IPS-15b (cell line): ENCODE measurements at regions not wholly inside any gene's neighbourhood (a gene's known extent, or its start where the extent isn't known, plus 50 kb on each side); places are given as distances from the start of the nearest gene placed in this dataset.

Source experiments
- H3K27me3 ChIP-seq: one replicate; pipeline ENCODE4 v1.6.1; 2013; ENCODE audit warnings: low read length; ENCODE audit not compliant: control insufficient read depth, insufficient read depth
- H3K36me3 ChIP-seq: one replicate; pipeline ENCODE4 v1.6.1; 2013; ENCODE audit warnings: low read length; ENCODE audit not compliant: control insufficient read depth, insufficient read depth
- H3K4me1 ChIP-seq: one replicate; pipeline ENCODE4 v1.6.1; 2013; ENCODE audit warnings: mild to moderate bottlenecking, low read length; ENCODE audit not compliant: control insufficient read depth, insufficient read depth
- H3K4me3 ChIP-seq: one replicate; pipeline ENCODE4 v1.5.1; 2013; ENCODE audit warnings: low read depth, low read length
- H3K9ac ChIP-seq: one replicate; pipeline ENCODE4 v1.6.1; 2013; ENCODE audit warnings: low read depth, mild to moderate bottlenecking, low read length
- H3K9me3 ChIP-seq: one replicate; pipeline ENCODE4 v1.6.1; 2013; ENCODE audit warnings: mild to moderate bottlenecking, low read length; ENCODE audit not compliant: control insufficient read depth, insufficient read depth

GRCh38 chr5:120073722-120074121 lies 390.4 kb upstream of the PRR16 start:
- Histone ChIP-seq H3K9ac (no peak overlapping the region), H3K9me3 (no peaks in the 10 kb centered on the region), H3K36me3 (no peaks in the 10 kb centered on the region), H3K4me3 (no peak overlapping the region), H3K27me3 (no peaks in the 10 kb centered on the region), H3K4me1 (no peaks in the 10 kb centered on the region)

- no peak overlapping the region for H3K4me3 ChIP-seq
- H3K36me3 ChIP-seq, result no peaks in the 10 kb centered on the region
- no peaks in the 10 kb centered on the region for H3K4me1 ChIP-seq
- H3K9me3 ChIP-seq, result no peaks in the 10 kb centered on the region
- no peak overlapping the region for H3K9ac ChIP-seq
- no peaks in the 10 kb centered on the region for H3K27me3 ChIP-seq
Measured at GRCh38 chr5:120080781-120081180, 383.3 kb upstream of the PRR16 start.

- H3K9me3 ChIP-seq, result no peaks in the 10 kb centered on the region
- no peaks in the 10 kb centered on the region for H3K36me3 ChIP-seq
- no peak overlapping the region for H3K9ac ChIP-seq
- H3K27me3 ChIP-seq, result no peaks in the 10 kb centered on the region
- H3K4me3 ChIP-seq, result no peak overlapping the region
- no peaks in the 10 kb centered on the region for H3K4me1 ChIP-seq
Measured at GRCh38 chr5:120082316-120083068, 381.6 kb upstream of the PRR16 start.

GRCh38 chr5:120083851-120084542 lies 380.1 kb upstream of the PRR16 start:
- H3K36me3 ChIP-seq, result no peaks in the 10 kb centered on the region
- H3K9ac ChIP-seq, result no peak overlapping the region
- no peak overlapping the region for H3K4me3 ChIP-seq
- H3K4me1 ChIP-seq, result no peaks in the 10 kb centered on the region
- H3K27me3 ChIP-seq, result no peaks in the 10 kb centered on the region
- H3K9me3 ChIP-seq, result no peaks in the 10 kb centered on the region

GRCh38 chr5:120084543-120084870 lies 379.6 kb upstream of the PRR16 start:
- H3K9me3 ChIP-seq, result no peaks in the 10 kb centered on the region
- H3K36me3 ChIP-seq, result no peaks in the 10 kb centered on the region
- no peaks in the 10 kb centered on the region for H3K4me1 ChIP-seq
- no peak overlapping the region for H3K9ac ChIP-seq
- no peak overlapping the region for H3K4me3 ChIP-seq
- no peaks in the 10 kb centered on the region for H3K27me3 ChIP-seq

- no peaks in the 10 kb centered on the region for H3K27me3 ChIP-seq
- no peaks in the 10 kb centered on the region for H3K36me3 ChIP-seq
- H3K9ac ChIP-seq, result no peak overlapping the region
- no peaks in the 10 kb centered on the region for H3K9me3 ChIP-seq
- no peaks in the 10 kb centered on the region for H3K4me1 ChIP-seq
- no peak overlapping the region for H3K4me3 ChIP-seq
Measured at GRCh38 chr5:120086081-120086480, 378.0 kb upstream of the PRR16 start.

- H3K4me1 ChIP-seq, result no peaks in the 10 kb centered on the region
- no peak overlapping the region for H3K4me3 ChIP-seq
- no peaks in the 10 kb centered on the region for H3K9me3 ChIP-seq
- H3K27me3 ChIP-seq, result no peaks in the 10 kb centered on the region
- no peak overlapping the region for H3K9ac ChIP-seq
- no peaks in the 10 kb centered on the region for H3K36me3 ChIP-seq
Measured at GRCh38 chr5:120088412-120088811, 375.7 kb upstream of the PRR16 start.

- Histone ChIP-seq H3K9ac (no peak overlapping the region), H3K9me3 (no peaks in the 10 kb centered on the region), H3K27me3 (no peaks in the 10 kb centered on the region), H3K36me3 (no peaks in the 10 kb centered on the region), H3K4me3 (no peak overlapping the region), H3K4me1 (no peaks in the 10 kb centered on the region)
Measured at GRCh38 chr5:120088836-120089235, 375.3 kb upstream of the PRR16 start.

GRCh38 chr5:120091376-120091948 lies 372.6 kb upstream of the PRR16 start:
- Histone ChIP-seq H3K27me3 (no peaks in the 10 kb centered on the region), H3K9me3 (no peaks in the 10 kb centered on the region), H3K9ac (no peak overlapping the region), H3K36me3 (no peaks in the 10 kb centered on the region), H3K4me1 (no peaks in the 10 kb centered on the region), H3K4me3 (no peak overlapping the region)

- Histone ChIP-seq H3K4me3 (no peak overlapping the region), H3K27me3 (no peaks in the 10 kb centered on the region), H3K36me3 (no peaks in the 10 kb centered on the region), H3K4me1 (no peaks in the 10 kb centered on the region), H3K9ac (no peak overlapping the region), H3K9me3 (no peaks in the 10 kb centered on the region)
Measured at GRCh38 chr5:120092649-120093048, 371.5 kb upstream of the PRR16 start.

- no peaks in the 10 kb centered on the region for H3K36me3 ChIP-seq
- H3K4me3 ChIP-seq, result no peak overlapping the region
- H3K9me3 ChIP-seq, result no peaks in the 10 kb centered on the region
- H3K27me3 ChIP-seq, result no peaks in the 10 kb centered on the region
- no peak overlapping the region for H3K9ac ChIP-seq
- no peaks in the 10 kb centered on the region for H3K4me1 ChIP-seq
Measured at GRCh38 chr5:120093178-120093577, 370.9 kb upstream of the PRR16 start.

- no peaks in the 10 kb centered on the region for H3K4me1 ChIP-seq
- no peaks in the 10 kb centered on the region for H3K27me3 ChIP-seq
- no peak overlapping the region for H3K9ac ChIP-seq
- no peak overlapping the region for H3K4me3 ChIP-seq
- no peaks in the 10 kb centered on the region for H3K9me3 ChIP-seq
- no peaks in the 10 kb centered on the region for H3K36me3 ChIP-seq
Measured at GRCh38 chr5:120096413-120096812, 367.7 kb upstream of the PRR16 start.
